ENCODE measurements at regions not wholly inside any gene's neighbourhood (a gene's known extent, or its start where the extent isn't known, plus 50 kb on each side); places are given as distances from the start of the nearest gene placed in this dataset.

DNA sequence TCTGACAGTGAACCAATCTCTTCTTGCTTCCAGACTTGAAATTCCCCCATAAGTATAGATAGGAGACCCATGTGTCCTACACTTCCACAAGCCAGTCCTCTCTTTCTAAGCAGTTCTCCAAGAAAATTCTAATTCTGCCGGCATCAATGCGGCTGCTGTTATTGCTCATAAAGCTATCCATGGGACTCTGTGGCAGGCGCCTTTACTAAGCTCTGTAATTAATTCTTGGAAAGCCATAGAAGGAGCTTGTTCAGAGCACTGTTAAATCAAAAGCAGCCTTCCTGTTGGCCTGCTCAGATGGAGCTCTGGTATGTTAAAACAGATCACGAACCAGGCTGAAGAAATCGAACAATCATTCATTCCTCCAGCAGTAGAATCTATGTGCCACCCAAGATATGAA is 244.3 kb upstream of the NFE2L3 start:
- Histone ChIP-seq H3K27me3 (replicated peaks in 1 of 4; ENCODE audit: control extremely low read depth in 1 of 4, control insufficient read depth in 3 of 4, insufficient read depth in 4 of 4, low read length in 3 of 4) (peaks cover 0 to 14% (median 0%) of the 10 kb centered on the region in 4 experiments), H3K4me2 (replicated peaks; ENCODE audit: low read depth, low read length, poor library complexity, severe bottlenecking) (no peak overlapping the region), H3K9ac (ENCODE audit: low read length) (no peak overlapping the region), H3K36me3 (replicated peaks in 1 of 2; ENCODE audit: control extremely low read depth in 1 of 2, control insufficient read depth in 1 of 2, extremely low read depth in 1 of 2, insufficient read depth in 2 of 2, low read length in 1 of 2) (no peaks in the 10 kb centered on the region), H3K4me1 (ENCODE audit: control insufficient read depth in 2 of 2, insufficient read depth in 2 of 2, low read length in 2 of 2) (no peaks in the 10 kb centered on the region), H3K9me3 (ENCODE audit: control extremely low read depth in 1 of 3, control insufficient read depth in 2 of 3, insufficient read depth in 1 of 3, low read length in 2 of 3) (no peaks in the 10 kb centered on the region), H3K79me2 (ENCODE audit: control insufficient read depth, insufficient read depth, low read length) (no peaks in the 10 kb centered on the region), H3K27ac (ENCODE audit: low read length in 2 of 2) (no peak overlapping the region), H3K4me3 (ENCODE audit: control extremely low read depth in 1 of 5, extremely low read depth in 1 of 5, insufficient read depth in 1 of 5, low read depth in 2 of 5, low read length in 4 of 5) (no peak overlapping the region), H2AFZ (ENCODE audit: insufficient read depth, low read depth, low read length, poor library complexity, severe bottlenecking) (no peak overlapping the region), H4K20me1 (ENCODE audit: control insufficient read depth, insufficient read depth, low read length, poor library complexity, severe bottlenecking) (no peaks in the 10 kb centered on the region)
- 89% methylated on average over 3 of the region's 5 CpGs for WGBS (ENCODE audit: insufficient coverage)
- intact Hi-C loops (cut with micrococcal nuclease): no loop called here
- no peak overlapping the region for H3K27ac Mint-ChIP-seq
- peaks cover 22% of the 10 kb centered on the region for H3K27me3 Mint-ChIP-seq
- no peak for TF ChIP-seq EZH2 (IDR thresholded peaks at IDR 0.05; ENCODE audit: borderline replicate concordance, insufficient read depth, low read depth, low read length, poor library complexity, severe bottlenecking)
- TF ChIP-seq, protein P1, sequence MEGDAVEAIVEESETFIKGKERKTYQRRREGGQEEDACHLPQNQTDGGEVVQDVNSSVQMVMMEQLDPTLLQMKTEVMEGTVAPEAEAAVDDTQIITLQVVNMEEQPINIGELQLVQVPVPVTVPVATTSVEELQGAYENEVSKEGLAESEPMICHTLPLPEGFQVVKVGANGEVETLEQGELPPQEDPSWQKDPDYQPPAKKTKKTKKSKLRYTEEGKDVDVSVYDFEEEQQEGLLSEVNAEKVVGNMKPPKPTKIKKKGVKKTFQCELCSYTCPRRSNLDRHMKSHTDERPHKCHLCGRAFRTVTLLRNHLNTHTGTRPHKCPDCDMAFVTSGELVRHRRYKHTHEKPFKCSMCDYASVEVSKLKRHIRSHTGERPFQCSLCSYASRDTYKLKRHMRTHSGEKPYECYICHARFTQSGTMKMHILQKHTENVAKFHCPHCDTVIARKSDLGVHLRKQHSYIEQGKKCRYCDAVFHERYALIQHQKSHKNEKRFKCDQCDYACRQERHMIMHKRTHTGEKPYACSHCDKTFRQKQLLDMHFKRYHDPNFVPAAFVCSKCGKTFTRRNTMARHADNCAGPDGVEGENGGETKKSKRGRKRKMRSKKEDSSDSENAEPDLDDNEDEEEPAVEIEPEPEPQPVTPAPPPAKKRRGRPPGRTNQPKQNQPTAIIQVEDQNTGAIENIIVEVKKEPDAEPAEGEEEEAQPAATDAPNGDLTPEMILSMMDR (IDR thresholded peaks at IDR 0.05): no peak
- no peak for DNase-seq
- no peak for ATAC-seq (ENCODE audit: low read depth)
- ChIA-PET CTCF (interaction anchor here (1.8 to 3.8 kb wide), 2 partner anchors 13 to 15 kb away, joined by 5 to 12 read pairs; no protein-coding TSS in a partner anchor), POLR2A (no interaction called here)
- H3K4me3 Mint-ChIP-seq: no peak overlapping the region
- no peaks in the 10 kb centered on the region for H3K9me3 Mint-ChIP-seq (ENCODE audit: insufficient read depth)
- H3K4me1 Mint-ChIP-seq: no peaks in the 10 kb centered on the region

DNA sequence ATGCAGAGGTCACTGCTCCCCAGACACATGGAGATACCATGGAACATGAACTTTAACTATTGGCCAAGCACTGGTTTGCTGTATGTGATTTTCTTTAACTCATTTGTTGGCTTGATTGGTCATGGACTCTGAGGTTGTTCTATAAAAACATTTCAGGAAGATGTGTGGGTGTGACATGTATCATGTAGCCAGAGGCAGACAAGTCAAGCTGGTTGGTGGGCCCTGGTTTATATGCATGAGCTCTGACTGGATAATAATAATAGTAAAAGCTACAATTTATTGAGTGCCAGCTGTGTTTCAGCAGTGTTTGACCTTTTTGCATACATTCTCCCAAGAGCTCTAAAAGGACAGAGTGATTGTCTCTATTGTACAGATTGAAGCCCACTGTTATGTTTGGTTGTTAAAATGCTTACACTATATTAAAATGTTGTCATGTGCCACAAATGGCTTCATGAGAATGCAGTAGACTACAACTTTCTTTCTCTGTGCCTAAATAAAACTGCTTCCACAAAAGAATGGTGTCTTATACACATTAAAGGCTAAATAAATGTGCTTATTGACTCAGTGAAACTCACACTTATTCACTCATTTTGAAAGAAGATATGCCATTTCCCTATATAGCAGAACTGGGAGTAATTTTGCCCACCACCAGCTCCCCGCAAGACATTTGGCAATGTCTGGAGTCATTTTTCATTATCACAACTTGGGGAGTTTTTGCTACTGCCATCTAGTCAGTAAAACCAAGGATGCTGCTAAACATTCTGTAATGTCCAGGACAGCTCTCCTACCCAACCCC is 243.6 kb upstream of the NFE2L3 start:
- Histone ChIP-seq H3K27ac (ENCODE audit: low read length in 2 of 2) (no peak overlapping the region), H3K4me2 (replicated peaks; ENCODE audit: low read depth, low read length, poor library complexity, severe bottlenecking) (no peak overlapping the region), H3K9me3 (ENCODE audit: control extremely low read depth in 1 of 3, control insufficient read depth in 2 of 3, insufficient read depth in 1 of 3, low read length in 2 of 3) (no peaks in the 10 kb centered on the region), H3K36me3 (replicated peaks in 1 of 2; ENCODE audit: control extremely low read depth in 1 of 2, control insufficient read depth in 1 of 2, extremely low read depth in 1 of 2, insufficient read depth in 2 of 2, low read length in 1 of 2) (no peaks in the 10 kb centered on the region), H4K20me1 (ENCODE audit: control insufficient read depth, insufficient read depth, low read length, poor library complexity, severe bottlenecking) (no peaks in the 10 kb centered on the region), H3K9ac (ENCODE audit: low read length) (no peak overlapping the region), H3K79me2 (ENCODE audit: control insufficient read depth, insufficient read depth, low read length) (no peaks in the 10 kb centered on the region), H2AFZ (ENCODE audit: insufficient read depth, low read depth, low read length, poor library complexity, severe bottlenecking) (no peak overlapping the region), H3K27me3 (replicated peaks in 1 of 4; ENCODE audit: control extremely low read depth in 1 of 4, control insufficient read depth in 3 of 4, insufficient read depth in 4 of 4, low read length in 3 of 4) (peaks cover 0 to 14% (median 3%) of the 10 kb centered on the region in 4 experiments), H3K4me1 (ENCODE audit: control insufficient read depth in 2 of 2, insufficient read depth in 2 of 2, low read length in 2 of 2) (no peaks in the 10 kb centered on the region), H3K4me3 (ENCODE audit: control extremely low read depth in 1 of 5, extremely low read depth in 1 of 5, insufficient read depth in 1 of 5, low read depth in 2 of 5, low read length in 4 of 5) (no peak overlapping the region)
- Mint-ChIP-seq H3K27ac (no peak overlapping the region), H3K27me3 (peaks cover 17% of the 10 kb centered on the region), H3K9me3 (ENCODE audit: insufficient read depth) (no peaks in the 10 kb centered on the region), H3K4me1 (no peaks in the 10 kb centered on the region), H3K4me3 (no peak overlapping the region)
- TF ChIP-seq EZH2 (IDR thresholded peaks at IDR 0.05; ENCODE audit: borderline replicate concordance, insufficient read depth, low read depth, low read length, poor library complexity, severe bottlenecking): no peak
- TF ChIP-seq, protein P1 (IDR thresholded peaks at IDR 0.05): no peak
- ChIA-PET POLR2A (no interaction called here), CTCF (interaction anchor here (0.9 to 3.8 kb wide), 3 partner anchors 14 to 57 kb away, joined by 3 to 12 read pairs (median 5); no protein-coding TSS in a partner anchor)
- intact Hi-C loops (cut with micrococcal nuclease): no loop called here
- DNase-seq: no peak
- ATAC-seq (ENCODE audit: low read depth): no peak
- no CpG with 5 or more reads among the region's 1 CpG for WGBS (ENCODE audit: insufficient coverage)
